Pancreas (tissue), 10 donors: ENCODE measurements at regions not wholly inside any gene's neighbourhood (a gene's known extent, or its start where the extent isn't known, plus 50 kb on each side); places are given as distances from the start of the nearest gene placed in this dataset.

Experiments used
- ATAC-seq, 4 donors: fragments of 200-7000 bp; cut with Tn5 transposase; one replicate each; pipeline versions ENCODE4 v1.8.0 to v1.9.1; 2020; ENCODE audit warnings: mild to moderate bottlenecking in 4 of 4, moderate library complexity in 4 of 4
- DNase-seq, 6 donors: peaks; one replicate each; pipeline ENCODE4 v3.0.0-alpha.2; 2020
- FAIRE-seq: peaks from 2 replicates; lab custom pipeline; 2012; peaks lifted over from hg19 to GRCh38; lab: Jason Lieb, UNC
- H3K27ac ChIP-seq, 4 donors: fragments of 200-600 bp; sonication (generic); 1 replicate in 3 of 4; 2 replicates in 1 of 4; pipeline versions ENCODE4 v1.5.0 to v1.8.0; 2020
- H3K27me3 ChIP-seq, 4 donors: fragments of 200-600 bp; one replicate each; pipeline ENCODE4 v1.8.0; 2021
- H3K36me3 ChIP-seq, 3 donors: fragments of 200-600 bp; sonication (generic) in 1 of 3; one replicate each; pipeline versions ENCODE4 v1.5.0 to v1.8.0; 2020 to 2021
- H3K4me1 ChIP-seq, 3 donors: fragments of 200-600 bp; one replicate each; pipeline ENCODE4 v1.8.0; 2021
- H3K4me3 ChIP-seq, 4 donors: fragments of 200-600 bp; sonication (generic) in 2 of 4; one replicate each; pipeline versions ENCODE4 v1.5.0 to v1.8.0; 2020 to 2021
- H3K9me3 ChIP-seq, 4 donors: fragments of 200-600 bp; one replicate each; pipeline ENCODE4 v1.8.0; 2021
- WGBS, 2 donors: extraction: QIAGEN DNeasy Blood & Tissue Kit; methylation state at CpG; one replicate each; pipeline ENCODE4 v1.1.7; 2013; 5-methylcytosine and 5-hydroxymethylcytosine counted together
- intact Hi-C, 3 donors: fragments of 100-400 bp; cut with DNase I; formaldehyde crosslinking; loops; one replicate each; pipeline versions ENCODE4 v1.11.1 to v1.14.2; 2022
- TF ChIP-seq, protein P1 (sequence below), 4 donors: fragments of 200-600 bp; sonication (generic) in 3 of 4; IDR thresholded peaks; one replicate each; pipeline versions ENCODE4 v1.5.0 to v1.8.0; 2021; ENCODE audit warnings: antibody characterized with exemption in 4 of 4
- donor health status: healthy with polysubstance abuse.
- donor health status: DM: no; HTN: no; CAD: no; lungs with moderate emphysema.
- donor health status: DM: no; HTN: no; CAD: no.
- donor health status: control.
- donor health status: control.
- donor health status: Bipolar disorder and iron deficiency.
- donor health status: DM: yes; HTN: yes; CAD: no.
- donor health status: DM: no; HTN: no; CAD: no.
- donor health status: DM: no; HTN: no; CAD: no.
- donor health status: DM: yes; HTN: yes; CAD: no.

DNA sequence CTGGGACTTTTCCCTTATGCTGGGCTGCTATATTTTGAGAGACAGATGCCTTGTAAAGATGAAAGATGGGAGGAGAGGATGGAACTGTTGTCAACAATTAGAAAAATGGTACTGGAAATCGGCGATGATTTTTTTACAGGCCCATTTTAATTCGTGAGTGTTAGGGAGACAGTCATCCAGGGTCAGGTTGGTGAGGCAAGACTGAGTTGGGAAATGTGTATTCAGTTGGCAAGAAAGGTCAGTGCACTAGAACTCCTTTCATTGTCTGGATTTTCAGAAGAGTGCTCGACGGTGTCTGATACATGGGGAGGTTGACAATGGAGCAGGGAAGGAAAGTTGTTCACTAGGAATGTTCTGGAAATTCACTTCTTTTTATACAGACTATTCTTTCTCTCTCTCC, 394.4 kb downstream of the QKI start:
- H3K27me3 ChIP-seq, result no peaks in the 10 kb centered on the region
- FAIRE-seq (no peak), DNase-seq (no peak), ATAC-seq (no peak)
- TF ChIP-seq, protein P1, sequence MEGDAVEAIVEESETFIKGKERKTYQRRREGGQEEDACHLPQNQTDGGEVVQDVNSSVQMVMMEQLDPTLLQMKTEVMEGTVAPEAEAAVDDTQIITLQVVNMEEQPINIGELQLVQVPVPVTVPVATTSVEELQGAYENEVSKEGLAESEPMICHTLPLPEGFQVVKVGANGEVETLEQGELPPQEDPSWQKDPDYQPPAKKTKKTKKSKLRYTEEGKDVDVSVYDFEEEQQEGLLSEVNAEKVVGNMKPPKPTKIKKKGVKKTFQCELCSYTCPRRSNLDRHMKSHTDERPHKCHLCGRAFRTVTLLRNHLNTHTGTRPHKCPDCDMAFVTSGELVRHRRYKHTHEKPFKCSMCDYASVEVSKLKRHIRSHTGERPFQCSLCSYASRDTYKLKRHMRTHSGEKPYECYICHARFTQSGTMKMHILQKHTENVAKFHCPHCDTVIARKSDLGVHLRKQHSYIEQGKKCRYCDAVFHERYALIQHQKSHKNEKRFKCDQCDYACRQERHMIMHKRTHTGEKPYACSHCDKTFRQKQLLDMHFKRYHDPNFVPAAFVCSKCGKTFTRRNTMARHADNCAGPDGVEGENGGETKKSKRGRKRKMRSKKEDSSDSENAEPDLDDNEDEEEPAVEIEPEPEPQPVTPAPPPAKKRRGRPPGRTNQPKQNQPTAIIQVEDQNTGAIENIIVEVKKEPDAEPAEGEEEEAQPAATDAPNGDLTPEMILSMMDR (IDR thresholded peaks at IDR 0.05), result no peak
- H3K27ac ChIP-seq, result no peak overlapping the region
- intact Hi-C loops, result no loop called here
- no peaks in the 10 kb centered on the region for H3K4me1 ChIP-seq
- no peaks in the 10 kb centered on the region for H3K9me3 ChIP-seq
- no peaks in the 10 kb centered on the region for H3K36me3 ChIP-seq
- no peak overlapping the region for H3K4me3 ChIP-seq
- WGBS, 2 donors, result 72 to 80% methylated on average over 5 of the region's 5 CpGs

DNA sequence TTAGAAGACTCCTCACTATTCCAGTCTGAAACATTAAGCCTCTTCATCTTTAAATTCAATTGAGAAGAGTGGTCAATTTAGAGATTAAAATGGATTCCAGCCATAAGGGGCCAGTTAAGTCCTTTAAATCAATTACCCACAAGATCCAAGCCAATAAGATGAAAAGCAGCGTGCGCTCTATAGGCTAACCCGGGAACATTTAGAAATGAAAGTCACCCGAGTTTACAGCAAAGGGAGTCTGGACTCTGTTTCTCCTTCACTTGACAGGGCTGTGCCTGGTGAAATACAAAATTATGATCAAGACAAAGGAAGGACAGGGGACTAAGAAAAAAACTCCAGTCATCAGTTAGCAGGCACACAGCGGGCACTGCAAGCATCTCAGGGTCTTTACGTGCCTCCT, 393.7 kb downstream of the QKI start:
- Histone ChIP-seq H3K27ac (no peak overlapping the region), H3K27me3 (no peaks in the 10 kb centered on the region), H3K36me3 (no peaks in the 10 kb centered on the region), H3K4me3 (no peak overlapping the region), H3K4me1 (no peaks in the 10 kb centered on the region), H3K9me3 (no peaks in the 10 kb centered on the region)
- ATAC-seq, result no peak
- no peak for FAIRE-seq
- 83 to 91% methylated on average over 6 of the region's 6 CpGs for WGBS, 2 donors
- intact Hi-C loops, result no loop called here
- TF ChIP-seq, protein P1 (IDR thresholded peaks at IDR 0.05), result no peak
- no peak for DNase-seq

DNA sequence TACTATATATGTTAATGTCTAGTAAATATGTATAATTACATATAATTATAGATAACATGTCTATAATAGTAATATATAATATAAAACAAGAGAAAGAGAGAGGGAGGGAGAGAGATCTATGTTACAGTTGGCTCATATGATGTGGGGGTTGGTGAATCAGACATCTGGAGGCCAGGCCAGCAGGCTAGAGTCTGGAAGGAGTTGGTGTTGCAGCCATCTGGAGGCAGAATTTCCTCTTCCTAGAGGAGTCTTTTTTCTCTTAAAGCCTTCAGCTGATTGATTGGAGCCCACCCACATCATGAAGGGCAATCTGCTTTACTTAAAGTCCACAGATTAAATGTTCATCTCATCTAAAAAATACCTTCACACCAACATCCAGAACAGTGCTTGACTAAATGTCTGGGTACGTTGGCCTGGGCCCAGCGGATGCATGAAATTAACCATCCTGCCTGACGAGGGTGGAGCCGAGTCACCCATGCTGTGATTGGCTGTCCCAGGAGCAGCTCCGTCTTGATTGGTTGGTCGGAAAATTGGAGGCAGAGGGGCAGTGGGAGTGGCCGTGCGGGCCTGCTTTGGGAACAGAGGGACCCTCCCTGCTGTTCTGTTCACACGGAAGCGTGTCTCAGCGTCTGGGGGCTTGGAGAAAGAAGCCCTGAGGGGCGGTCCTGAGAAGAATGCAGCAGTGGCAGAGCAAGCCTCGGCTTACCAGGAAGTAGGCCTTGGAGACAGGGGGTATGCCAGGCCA, 392.4 kb downstream of the QKI start:
- no peak for FAIRE-seq

DNA sequence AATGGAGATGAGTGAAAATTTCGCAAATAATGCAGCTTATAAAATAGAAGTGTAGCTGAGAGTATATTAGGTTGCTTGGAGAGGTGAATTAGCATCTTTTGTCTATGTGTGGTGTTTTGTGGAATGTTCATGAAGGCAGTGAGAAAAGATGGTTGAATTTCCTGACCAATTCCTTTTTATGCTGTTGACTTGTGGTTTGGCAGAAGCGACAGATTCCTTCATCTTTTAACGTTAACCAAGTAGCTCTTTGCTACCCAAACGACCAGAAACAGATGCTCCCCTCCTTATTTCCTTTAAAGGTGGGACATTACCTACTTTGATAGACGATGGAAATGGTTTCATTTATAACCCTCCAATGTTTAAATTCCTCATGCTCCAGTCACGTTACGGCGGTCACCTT, 390.5 kb downstream of the QKI start:
- no peak for FAIRE-seq
- TF ChIP-seq, protein P1 (IDR thresholded peaks at IDR 0.05), result no peak
- Histone ChIP-seq H3K4me1 (no peaks in the 10 kb centered on the region), H3K4me3 (no peak overlapping the region), H3K27ac (no peak overlapping the region), H3K27me3 (no peaks in the 10 kb centered on the region), H3K36me3 (no peaks in the 10 kb centered on the region), H3K9me3 (no peaks in the 10 kb centered on the region)
- ATAC-seq, result no peak
- intact Hi-C loops, result no loop called here
- 67 to 77% methylated on average over 8 of the region's 8 CpGs for WGBS, 2 donors
- DNase-seq, result no peak

More for the DNA sequence above, 392.4 kb downstream of the QKI start:
- WGBS, 2 donors, result 85 to 87% methylated on average over 12 to 13 of the region's 13 CpGs
- Histone ChIP-seq H3K36me3 (no peaks in the 10 kb centered on the region), H3K4me3 (no peak overlapping the region), H3K27ac (no peak overlapping the region), H3K9me3 (no peaks in the 10 kb centered on the region), H3K4me1 (no peaks in the 10 kb centered on the region), H3K27me3 (no peaks in the 10 kb centered on the region)
- no peak for ATAC-seq
- TF ChIP-seq, protein P1 (IDR thresholded peaks at IDR 0.05), result no peak
- no peak for DNase-seq
- intact Hi-C loops, result no loop called here

DNA sequence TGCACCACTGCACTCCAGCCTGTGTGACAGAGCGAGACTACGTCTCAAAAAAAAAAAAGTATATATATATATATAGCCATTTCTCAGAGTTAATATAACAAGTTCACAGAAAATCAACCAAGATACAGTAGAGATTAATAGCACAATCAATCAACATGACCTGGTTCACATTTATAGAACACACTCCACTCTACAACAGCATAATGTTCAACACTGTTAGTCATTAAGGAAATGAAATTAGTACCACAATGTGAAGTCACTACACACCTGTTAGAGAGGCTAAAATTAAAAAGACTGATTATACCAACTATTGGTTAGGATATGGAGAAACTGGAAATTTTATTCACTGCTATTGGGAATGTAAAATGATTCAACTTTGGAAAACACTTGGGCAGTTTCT, 387.7 kb downstream of the QKI start:
- DNase-seq (no peak), ATAC-seq (no peak), FAIRE-seq (no peak)
- intact Hi-C loops, result no loop called here
- H3K9me3 ChIP-seq, result no peaks in the 10 kb centered on the region
- no peaks in the 10 kb centered on the region for H3K36me3 ChIP-seq
- WGBS, 2 donors, result 85 to 89% methylated on average over 2 of the region's 2 CpGs
- H3K4me1 ChIP-seq, result no peaks in the 10 kb centered on the region
- TF ChIP-seq, protein P1 (IDR thresholded peaks at IDR 0.05), result no peak
- H3K27ac ChIP-seq, result no peak overlapping the region
- H3K4me3 ChIP-seq, result no peak overlapping the region
- no peaks in the 10 kb centered on the region for H3K27me3 ChIP-seq
